SK-N-SH treated with all-trans-retinoic acid at 6 μM for 48 hours (cell line): ENCODE measurements at regions not wholly inside any gene's neighbourhood (a gene's known extent, or its start where the extent isn't known, plus 50 kb on each side); places are given as distances from the start of the nearest gene placed in this dataset.

Experiments used
- BACH2 ChIP-seq: fragments of 250-450 bp; sonication (Bioruptor Pico); IDR thresholded peaks from 2 replicates; pipeline ENCODE4 v1.9.0; 2021; ENCODE audit warnings: mild to moderate bottlenecking, borderline replicate concordance
- GLIS3 ChIP-seq: fragments of 250-450 bp; sonication (Bioruptor Pico); IDR thresholded peaks from 2 replicates; pipeline ENCODE4 v1.5.0; 2020; ENCODE audit warnings: mild to moderate bottlenecking, moderate library complexity
- ISL1 ChIP-seq: fragments of 250-450 bp; sonication (Bioruptor Pico); IDR thresholded peaks from 2 replicates; pipeline ENCODE4 v2.1.2; 2022; ENCODE audit warnings: mild to moderate bottlenecking, moderate library complexity
- PATZ1 ChIP-seq: fragments of 250-450 bp; sonication (Bioruptor Pico); IDR thresholded peaks from 2 replicates; pipeline ENCODE4 v1.8.0; 2020; ENCODE audit warnings: mild to moderate bottlenecking, moderate library complexity, borderline replicate concordance
- TCF4 ChIP-seq: fragments of 250-450 bp; sonication (Bioruptor Pico); IDR thresholded peaks from 2 replicates; pipeline ENCODE4 v1.8.0; 2021; ENCODE audit warnings: mild to moderate bottlenecking, moderate library complexity, borderline replicate concordance
- TSHZ2 ChIP-seq: fragments of 250-450 bp; sonication (Bioruptor Pico); IDR thresholded peaks from 2 replicates; pipeline ENCODE4 v1.5.0; 2020; ENCODE audit warnings: mild to moderate bottlenecking, moderate library complexity
- ZFP30 ChIP-seq: fragments of 450-650 bp; formaldehyde crosslinking; IDR thresholded peaks from 2 replicates; pipeline ENCODE4 v1.5.0; 2022; ENCODE audit warnings: mild to moderate bottlenecking, moderate library complexity

- TF ChIP-seq PATZ1 (CRISPR knock-in tag): no peak
- TF ChIP-seq TCF4: no peak
- TF ChIP-seq GLIS3: no peak
- TF ChIP-seq ISL1 (CRISPR knock-in tag): no peak
- no peak for TF ChIP-seq ZFP30 (CRISPR knock-in tag)
- no peak for TF ChIP-seq TSHZ2 (CRISPR knock-in tag)
- no peak for TF ChIP-seq BACH2 (CRISPR knock-in tag)
Measured at GRCh38 chr2:103386872-103387271, 625.0 kb downstream of the TMEM182 start.
